ENCODE measurements at regions not wholly inside any gene's neighbourhood (a gene's known extent, or its start where the extent isn't known, plus 50 kb on each side); places are given as distances from the start of the nearest gene placed in this dataset.

- DNase-seq (ENCODE audit: low spot score): no peak
These were observed 217.4 kb upstream of the GMDS start for GRCh38 chr6:2462831-2463230.

DNA sequence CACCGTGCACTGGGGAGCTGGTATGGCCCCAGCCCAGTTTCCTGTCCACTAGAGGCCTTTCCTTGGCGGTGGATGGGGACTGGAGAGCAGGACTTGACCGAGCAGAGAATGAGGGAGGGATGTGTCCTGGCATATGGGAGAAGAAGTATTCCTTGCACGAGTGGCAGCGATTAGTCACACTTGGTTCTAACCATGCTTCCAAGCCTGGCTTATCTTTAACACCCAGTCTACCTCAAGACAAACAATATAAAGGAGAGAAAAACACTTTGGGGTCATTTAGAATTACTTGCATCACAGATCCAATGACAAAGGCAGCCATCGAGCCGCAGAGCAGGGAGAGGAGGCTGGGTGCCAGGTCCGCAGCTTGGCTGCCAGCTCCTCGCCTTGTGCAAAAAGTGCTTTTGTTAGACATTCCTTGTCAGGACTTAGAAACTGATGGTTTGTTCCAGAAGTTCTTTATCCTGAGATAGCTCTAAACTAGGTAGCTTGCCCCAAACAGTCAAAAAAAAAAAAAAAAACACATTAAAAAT, 214.9 kb upstream of the GMDS start:
- DNase-seq (ENCODE audit: low spot score): no peak

- no peak for DNase-seq (ENCODE audit: low spot score)
These were observed 208.8 kb upstream of the GMDS start for GRCh38 chr6:2454180-2454579.

DNA sequence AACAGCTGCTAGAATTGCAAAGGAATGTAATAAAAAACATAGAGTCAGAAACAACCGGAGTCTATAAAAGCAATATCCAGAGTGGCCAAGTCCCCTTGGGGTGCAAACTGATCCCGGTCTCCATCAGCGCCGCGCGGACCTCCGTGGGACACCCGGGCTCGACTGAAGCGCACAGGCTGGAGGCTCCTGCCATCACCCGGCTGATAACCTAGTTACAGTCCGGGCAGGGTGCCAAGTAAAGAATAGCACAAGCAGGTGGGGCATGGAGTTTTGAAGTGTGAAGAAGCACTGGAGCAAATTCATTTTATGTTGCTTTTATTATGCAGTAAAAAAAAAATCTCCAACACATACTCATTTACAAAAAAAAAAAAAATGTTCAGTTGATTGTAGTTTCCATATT, 205.1 kb upstream of the GMDS start:
- no peak for DNase-seq (ENCODE audit: low spot score)

DNA sequence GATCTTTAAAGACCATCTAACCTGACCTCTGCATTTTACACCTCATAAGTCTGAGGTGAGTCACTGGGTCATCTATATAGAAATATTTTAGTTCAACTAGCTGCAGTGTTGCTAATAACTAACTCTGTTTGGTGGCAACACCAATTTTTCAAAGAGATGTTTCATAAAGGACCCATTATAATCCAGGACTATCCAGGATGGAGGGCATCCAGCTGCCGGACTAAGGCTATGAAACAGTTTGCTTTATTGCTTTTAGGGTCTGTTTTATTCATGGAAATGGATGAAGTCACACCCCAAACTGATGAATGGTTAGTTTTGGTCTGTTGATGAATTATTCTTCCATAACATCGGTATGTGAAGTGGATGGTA, 204.2 kb upstream of the GMDS start:
- DNase-seq (ENCODE audit: low spot score): no peak

DNA sequence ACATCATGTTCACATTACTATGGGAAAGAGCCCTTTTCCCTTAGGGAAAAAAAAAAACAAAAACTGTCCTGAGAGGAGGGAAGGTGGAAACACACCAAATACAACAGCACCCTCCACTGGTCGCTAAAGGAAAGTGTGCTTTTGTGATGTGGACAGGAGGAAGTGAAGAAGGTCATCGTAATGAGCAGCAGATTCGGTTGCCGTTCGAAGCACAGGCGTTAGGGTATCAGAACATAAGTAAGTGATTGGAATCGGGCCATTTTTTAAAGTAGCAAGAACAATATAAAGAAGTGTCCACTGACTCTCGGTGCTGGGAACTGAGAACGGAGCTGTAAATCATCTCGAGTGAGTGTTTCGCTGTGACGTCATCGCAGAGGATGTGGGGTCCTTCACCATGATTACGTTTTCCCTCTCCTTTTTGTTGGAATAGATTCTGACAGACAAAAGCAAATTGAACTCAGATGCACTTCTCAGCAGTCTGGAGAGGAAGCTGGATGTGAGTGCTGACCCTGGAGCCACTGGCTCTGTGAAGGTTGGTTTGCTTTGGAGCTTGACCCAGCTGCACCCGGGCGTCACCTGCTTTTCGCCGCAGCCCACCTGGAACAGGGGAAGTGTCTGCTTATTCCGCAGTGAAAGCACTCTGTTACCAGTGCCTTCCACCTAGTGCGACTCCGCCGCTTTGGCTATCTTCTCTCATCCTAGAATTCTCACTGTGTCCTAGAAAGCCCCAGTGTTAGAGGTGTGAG, 203.6 kb upstream of the GMDS start:
- DNase-seq (ENCODE audit: low spot score): peak; percentile 78

DNA sequence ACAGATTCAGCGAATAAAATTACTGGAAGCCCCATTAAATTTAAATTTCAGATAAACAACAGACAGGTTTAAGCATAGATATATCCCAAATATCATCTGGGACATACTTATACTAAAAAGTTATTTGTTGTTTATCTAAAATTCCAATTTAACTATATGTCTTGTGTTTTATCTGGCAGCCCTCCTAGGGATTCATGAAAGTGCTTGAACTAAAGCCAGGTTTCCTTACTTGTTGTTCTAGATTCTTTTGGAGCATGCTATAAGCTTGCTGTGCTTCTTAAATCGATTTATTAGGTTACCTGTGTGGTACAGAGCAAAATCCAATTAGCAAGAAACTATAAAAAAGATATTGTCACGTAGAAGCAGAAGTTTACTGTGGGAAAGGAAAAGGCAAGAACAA, 202.5 kb upstream of the GMDS start:
- DNase-seq (ENCODE audit: low spot score): no peak

- DNase-seq (ENCODE audit: low spot score): no peak
These were observed 202.0 kb upstream of the GMDS start for GRCh38 chr6:2447318-2447920.

GRCh38 chr6:2441601-2442475, 196.4 kb upstream of the GMDS start:
- DNase-seq (ENCODE audit: low spot score): no peak

DNA sequence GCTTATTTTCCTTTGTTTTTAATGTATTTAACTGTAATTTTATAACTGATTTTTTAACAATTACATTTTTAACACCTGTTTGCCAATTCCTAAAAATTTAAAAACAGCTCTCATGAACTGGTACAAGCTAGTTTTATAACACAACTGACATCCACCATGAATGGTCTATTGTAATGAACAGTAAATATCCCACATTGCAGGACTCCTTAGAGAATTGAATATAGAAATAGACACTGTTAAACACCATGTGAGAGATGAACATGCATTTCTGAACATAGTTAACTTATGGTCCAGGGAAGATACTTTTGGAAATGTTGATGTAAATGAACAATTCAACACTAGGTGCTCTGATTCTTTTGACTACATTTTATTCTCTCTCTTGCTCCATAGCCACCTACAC, 195.1 kb upstream of the GMDS start:
- no peak for DNase-seq (ENCODE audit: low spot score)

DNA sequence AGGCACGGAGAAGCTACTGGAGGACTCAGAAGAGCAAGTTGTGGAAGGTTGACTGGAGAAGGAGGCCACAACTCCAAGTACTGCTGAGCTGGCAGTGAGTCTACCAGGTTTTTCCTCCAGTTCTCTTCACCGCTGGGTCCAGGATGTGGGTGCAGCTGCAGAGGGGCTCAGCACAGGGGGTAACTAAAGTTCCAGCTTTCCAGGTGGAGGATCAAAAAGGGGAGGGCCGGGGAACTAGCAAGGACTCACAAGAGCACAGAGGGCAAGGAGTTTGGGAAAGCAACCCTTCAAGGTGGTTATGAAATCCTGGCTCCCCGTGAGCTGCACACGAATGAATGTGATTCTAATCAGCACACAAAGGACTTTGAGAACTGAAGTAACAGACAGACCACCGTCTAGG, 194.2 kb upstream of the GMDS start:
- no peak for DNase-seq (ENCODE audit: low spot score)

DNA sequence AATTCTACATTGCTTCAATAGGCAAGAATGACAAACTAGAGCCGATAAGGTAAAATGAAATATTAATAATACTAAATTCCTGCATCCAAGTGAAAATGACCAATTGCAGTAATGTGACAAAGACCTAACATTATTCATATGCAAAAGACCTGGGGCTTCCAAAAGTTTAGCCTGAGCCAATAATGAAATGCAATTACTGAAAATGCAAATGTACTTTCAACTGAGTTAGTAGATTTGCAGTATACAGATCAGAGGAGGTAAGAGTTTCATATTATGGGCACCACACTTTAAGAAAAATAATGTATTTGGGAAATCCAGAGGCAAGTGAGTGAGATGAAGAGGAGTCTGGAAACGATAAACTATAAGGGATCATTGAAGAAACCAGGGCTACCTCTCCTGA, 193.7 kb upstream of the GMDS start:
- no peak for DNase-seq (ENCODE audit: low spot score)

GRCh38 chr6:2436410-2437154, 191.2 kb upstream of the GMDS start:
- DNase-seq (ENCODE audit: low spot score): no peak

- no peak for DNase-seq (ENCODE audit: low spot score)
These were observed 189.9 kb upstream of the GMDS start for GRCh38 chr6:2435323-2435722.

- no peak for DNase-seq (ENCODE audit: low spot score)
These were observed 189.5 kb upstream of the GMDS start for GRCh38 chr6:2434912-2435311.

- no peak for DNase-seq (ENCODE audit: low spot score)
These were observed 188.7 kb upstream of the GMDS start for GRCh38 chr6:2434116-2434515.

DNA sequence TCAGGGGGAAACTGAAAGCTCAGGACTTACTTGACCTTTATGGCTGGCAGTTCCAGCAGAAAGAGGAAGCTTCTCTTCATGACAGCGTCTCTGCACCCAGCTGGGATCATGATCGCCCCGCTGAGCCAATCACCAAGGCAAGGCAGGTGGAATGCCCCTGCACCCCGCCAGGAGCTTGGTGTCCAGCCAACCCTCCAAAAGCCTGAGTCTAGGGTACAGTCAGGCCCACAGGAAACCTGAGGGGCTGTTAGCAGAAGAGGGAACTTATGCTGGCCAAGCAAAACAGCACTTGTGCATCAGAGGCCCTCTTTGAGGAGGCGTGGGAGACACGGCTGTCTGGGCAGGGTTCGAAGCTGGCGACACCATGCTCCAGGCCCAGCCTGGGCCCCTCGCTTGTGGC, 188.3 kb upstream of the GMDS start:
- DNase-seq (ENCODE audit: low spot score): no peak

DNA sequence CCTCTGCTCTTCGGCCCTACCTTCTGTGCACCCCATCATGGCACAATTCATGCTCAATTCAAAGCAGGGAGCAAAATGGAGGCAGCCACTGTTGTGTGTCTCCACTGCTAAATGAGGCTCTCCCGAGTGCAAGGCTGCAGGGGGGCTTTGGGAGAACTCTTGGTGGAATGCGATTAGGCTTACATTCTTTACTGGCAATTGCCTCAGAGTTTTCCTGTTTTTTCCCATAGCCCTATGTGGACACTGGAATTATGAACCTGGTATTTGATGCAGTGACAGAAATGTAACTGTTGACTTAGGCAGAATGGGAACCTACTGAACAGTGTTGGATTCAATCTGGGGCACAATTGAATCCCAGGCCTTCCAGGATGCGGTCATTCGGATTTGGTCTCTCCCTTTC, 187.9 kb upstream of the GMDS start:
- no peak for DNase-seq (ENCODE audit: low spot score)

DNA sequence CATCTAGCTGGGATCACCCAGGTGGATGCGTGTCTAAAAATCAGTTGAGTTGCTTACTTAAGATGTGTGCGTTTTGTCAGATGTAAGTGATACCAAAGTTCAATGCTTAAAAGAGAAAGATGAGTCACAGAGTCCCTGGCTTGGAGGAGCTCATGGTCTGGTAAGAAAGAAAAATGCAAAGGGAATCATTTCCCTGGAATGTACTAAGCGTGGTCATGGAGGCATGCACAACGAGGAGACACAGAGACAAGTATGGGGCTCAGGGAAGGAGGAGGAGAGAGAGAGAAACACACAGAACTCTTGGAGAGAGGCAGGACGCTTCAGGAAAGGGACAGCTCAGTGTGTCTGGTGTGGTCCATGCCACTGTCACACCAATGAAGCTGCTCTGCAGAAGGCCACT, 186.9 kb upstream of the GMDS start:
- peak; percentile 35 for DNase-seq (ENCODE audit: low spot score)

- no peak for DNase-seq (ENCODE audit: low spot score)
These were observed 185.2 kb upstream of the GMDS start for GRCh38 chr6:2430612-2431011.

DNA sequence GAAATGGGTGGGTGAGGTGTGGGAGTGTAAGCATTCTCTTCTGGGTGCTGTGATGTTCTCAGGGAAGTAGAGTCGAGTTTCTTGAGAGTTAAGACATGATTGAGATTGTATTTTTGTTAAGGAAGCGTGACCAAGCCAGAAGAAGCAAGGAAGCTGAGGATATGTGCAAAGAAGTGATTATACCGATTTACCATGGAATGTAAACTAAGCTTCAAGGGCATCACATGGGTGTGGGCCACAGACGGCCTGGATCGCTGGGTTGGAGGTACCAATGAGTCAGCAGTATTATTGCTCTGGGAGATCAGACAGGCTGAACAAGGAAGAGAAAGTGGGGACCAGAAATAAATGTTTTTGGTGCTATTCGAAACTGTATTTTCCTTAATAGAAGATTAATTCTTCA, 184.1 kb upstream of the GMDS start:
- DNase-seq (ENCODE audit: low spot score): no peak

GRCh38 chr6:2429032-2429431, 183.6 kb upstream of the GMDS start:
- DNase-seq (ENCODE audit: low spot score): no peak
